H1 (cell line): ENCODE measurements at regions not wholly inside any gene's neighbourhood (a gene's known extent, or its start where the extent isn't known, plus 50 kb on each side); places are given as distances from the start of the nearest gene placed in this dataset.

Experiments
- CTCF ChIA-PET: fragments of 300-600 bp; sonication (Branson Sonifier 250); formaldehyde crosslinking; loops from one replicate; lab custom pipeline; 2021; ENCODE audit not compliant: partially characterized antibody; lab: Charles Lee
- POLR2A ChIA-PET: fragments of 300-600 bp; sonication (Branson Sonifier 250); formaldehyde crosslinking; loops from one replicate; lab custom pipeline; 2021; ENCODE audit warnings: inconsistent platforms; ENCODE audit not compliant: partially characterized antibody; lab: Charles Lee
- DNase-seq, 2 experiments: peaks; one replicate each; pipeline versions ENCODE4 v3.0.0 to v3.0.0-alpha.2; 2010 to 2022; ENCODE audit warnings: low spot score in 2 of 2, low read depth in 1 of 2, mixed read lengths in 1 of 2
- FAIRE-seq: peaks from 2 replicates; lab custom pipeline; 2011; peaks lifted over from hg19 to GRCh38; lab: Jason Lieb, UNC
- H2AFZ ChIP-seq: 2 replicates; pipeline ENCODE4 v1.8.1; 2012; ENCODE audit warnings: low read length, inconsistent platforms
- H2AK5ac ChIP-seq: 2 replicates; pipeline ENCODE4 v1.6.1; 2013; ENCODE audit warnings: low read depth, low read length
- H2BK120ac ChIP-seq: replicated peaks from 2 replicates; pipeline ENCODE3; 2013; ENCODE audit warnings: low read depth, low read length, inconsistent platforms
- H2BK12ac ChIP-seq: 2 replicates; pipeline ENCODE4 v1.6.1; 2013; ENCODE audit warnings: low read depth, low read length
- H2BK15ac ChIP-seq: 2 replicates; pipeline ENCODE4 v1.6.1; 2013; ENCODE audit warnings: low read length
- H2BK20ac ChIP-seq: 2 replicates; pipeline ENCODE4 v1.6.1; 2013; ENCODE audit warnings: low read length
- H2BK5ac ChIP-seq: 2 replicates; pipeline ENCODE4 v1.6.1; 2013; ENCODE audit warnings: low read depth, low read length
- H3K14ac ChIP-seq: 2 replicates; pipeline ENCODE4 v1.6.1; 2013; ENCODE audit warnings: inconsistent platforms; ENCODE audit not compliant: insufficient read length
- H3K18ac ChIP-seq: 2 replicates; pipeline ENCODE4 v1.6.1; 2013; ENCODE audit warnings: low read length; ENCODE audit errors: extremely low read depth
- H3K23ac ChIP-seq: 2 replicates; pipeline ENCODE4 v1.6.1; 2013; ENCODE audit warnings: inconsistent platforms; ENCODE audit not compliant: insufficient read length
- H3K23me2 ChIP-seq: 2 replicates; pipeline ENCODE4 v1.6.1; 2013; ENCODE audit warnings: low read depth, low read length
- H3K27ac ChIP-seq: 2 replicates; pipeline ENCODE4 v1.6.1; 2011; ENCODE audit warnings: low read depth, low read length, inconsistent platforms
- H3K27me3 ChIP-seq, 4 experiments: replicated peaks in 1 of 4; 1 replicate in 1 of 4; 2 replicates in 3 of 4; pipeline versions ENCODE4 v1.6.1 to v1.8.1; 2011 to 2013; ENCODE audit warnings: low read length in 3 of 4, mild to moderate bottlenecking in 3 of 4, inconsistent platforms in 2 of 4, mixed read lengths in 2 of 4, moderate library complexity in 1 of 4; ENCODE audit not compliant: control insufficient read depth in 3 of 4, insufficient read depth in 3 of 4; ENCODE audit errors: extremely low read depth in 1 of 4
- H3K36me3 ChIP-seq, 4 experiments: 2 replicates each; pipeline versions ENCODE4 v1.6.1 to v1.8.1; 2011 to 2013; ENCODE audit warnings: mild to moderate bottlenecking in 4 of 4, low read length in 3 of 4, moderate library complexity in 2 of 4, control low read depth in 1 of 4, inconsistent platforms in 1 of 4; ENCODE audit not compliant: insufficient read depth in 4 of 4, control insufficient read depth in 2 of 4
- H3K4ac ChIP-seq: replicated peaks from 2 replicates; pipeline ENCODE3; 2013; ENCODE audit warnings: low read length, low read depth, mixed read lengths, inconsistent platforms; ENCODE audit not compliant: insufficient read length
- H3K4me1 ChIP-seq, 4 experiments: replicated peaks in 1 of 4; 1 replicate in 1 of 4; 2 replicates in 3 of 4; pipeline versions ENCODE4 v1.6.1 to v1.8.1; 2011 to 2013; ENCODE audit warnings: low read length in 3 of 4, inconsistent platforms in 2 of 4, mixed read lengths in 1 of 4; ENCODE audit not compliant: insufficient read depth in 4 of 4, control insufficient read depth in 3 of 4
- H3K4me2 ChIP-seq, 2 experiments: 2 replicates each; pipeline versions ENCODE4 v1.6.1 to v1.8.1; 2011 to 2013; ENCODE audit warnings: low read depth in 2 of 2, low read length in 2 of 2, control low read depth in 1 of 2, inconsistent platforms in 1 of 2, mild to moderate bottlenecking in 1 of 2; ENCODE audit not compliant: insufficient read depth in 1 of 2
- H3K4me3 ChIP-seq, 4 experiments: fragments of 200-600, 300-600 bp in 1 of 4; sonication (generic), shearing (Covaris generic), sonication (Bioruptor Twin) in 1 of 4; 2 replicates each; pipeline versions ENCODE4 v1.5.1 to v1.8.1; 2011 to 2016; ENCODE audit warnings: low read length in 4 of 4, low read depth in 3 of 4, control low read depth in 2 of 4, inconsistent platforms in 2 of 4, mild to moderate bottlenecking in 2 of 4, mixed read lengths in 1 of 4, moderate library complexity in 1 of 4; ENCODE audit not compliant: insufficient read depth in 2 of 4; ENCODE audit errors: extremely low read depth in 1 of 4
- H3K56ac ChIP-seq: replicated peaks from 2 replicates; pipeline ENCODE3; 2013; ENCODE audit warnings: low read depth, mild to moderate bottlenecking, mixed read lengths, low read length, inconsistent platforms; ENCODE audit not compliant: insufficient read length
- H3K79me1 ChIP-seq: 2 replicates; pipeline ENCODE4 v1.6.1; 2013; ENCODE audit warnings: low read depth, low read length, control low read depth
- H3K79me2 ChIP-seq, 2 experiments: 2 replicates each; pipeline versions ENCODE4 v1.6.1 to v1.8.1; 2012 to 2013; ENCODE audit warnings: low read length in 2 of 2, mild to moderate bottlenecking in 2 of 2, inconsistent platforms in 1 of 2; ENCODE audit not compliant: insufficient read depth in 2 of 2, control insufficient read depth in 1 of 2
- H3K9ac ChIP-seq, 4 experiments: replicated peaks in 1 of 4; 1 replicate in 1 of 4; 2 replicates in 3 of 4; pipeline versions ENCODE4 v1.6.1 to v1.8.1; 2011 to 2013; ENCODE audit warnings: low read depth in 3 of 4, low read length in 3 of 4, control low read depth in 2 of 4, mild to moderate bottlenecking in 2 of 4, moderate library complexity in 2 of 4, inconsistent platforms in 1 of 4; ENCODE audit errors: extremely low read depth in 1 of 4
- H3K9me3 ChIP-seq, 2 experiments: 2 replicates each; pipeline versions ENCODE4 v1.6.1 to v1.8.1; 2012 to 2013; ENCODE audit warnings: mild to moderate bottlenecking in 2 of 2, moderate library complexity in 2 of 2, control low read depth in 1 of 2, inconsistent platforms in 1 of 2, low read depth in 1 of 2, low read length in 1 of 2, mixed read lengths in 1 of 2; ENCODE audit not compliant: insufficient read depth in 2 of 2
- H4K20me1 ChIP-seq, 2 experiments: replicated peaks in 1 of 2; 2 replicates each; pipeline versions ENCODE3 to v1.8.1; 2011 to 2013; ENCODE audit warnings: inconsistent platforms in 2 of 2, low read length in 2 of 2, mild to moderate bottlenecking in 1 of 2; ENCODE audit not compliant: insufficient read depth in 2 of 2, control insufficient read depth in 1 of 2
- H4K5ac ChIP-seq: 2 replicates; pipeline ENCODE4 v1.6.1; 2013; ENCODE audit warnings: low read length, low read depth, mixed read lengths, inconsistent platforms; ENCODE audit not compliant: insufficient read length
- H4K8ac ChIP-seq: 2 replicates; pipeline ENCODE4 v1.8.0; 2013; ENCODE audit warnings: mild to moderate bottlenecking, moderate library complexity, low read length, inconsistent platforms; ENCODE audit not compliant: insufficient read depth; ENCODE audit errors: extremely low read depth
- H4K91ac ChIP-seq: replicated peaks from 2 replicates; pipeline ENCODE3; 2013; ENCODE audit warnings: low read length, mixed read lengths, inconsistent platforms; ENCODE audit not compliant: insufficient read length
- BCL11A ChIP-seq, 2 experiments: IDR thresholded peaks; one replicate each; pipeline ENCODE4 v1.6.1; 2011; ENCODE audit warnings: low read depth in 2 of 2, low read length in 2 of 2, mild to moderate bottlenecking in 2 of 2
- CHD2 ChIP-seq: IDR thresholded peaks from 2 replicates; pipeline ENCODE4 v1.6.1; 2012; ENCODE audit warnings: low read length, improper control_type of control experiment
- CREB1 ChIP-seq: IDR thresholded peaks from 2 replicates; pipeline ENCODE4 v1.6.1; 2012; ENCODE audit warnings: inconsistent platforms
- EP300 ChIP-seq, 2 experiments: IDR thresholded peaks; 1 replicate in 1 of 2; 2 replicates in 1 of 2; pipeline ENCODE4 v1.6.1; 2011 to 2012; ENCODE audit warnings: low read depth in 2 of 2, low read length in 2 of 2, mild to moderate bottlenecking in 2 of 2, borderline replicate concordance in 1 of 2, inconsistent platforms in 1 of 2, moderate library complexity in 1 of 2
- FOSL1 ChIP-seq: IDR thresholded peaks from 2 replicates; pipeline ENCODE4 v1.6.1; 2011; ENCODE audit warnings: mild to moderate bottlenecking, low read depth, low read length, moderate library complexity; ENCODE audit not compliant: insufficient read depth
- KDM1A ChIP-seq: fragments of 200-600, 300-600 bp; sonication (generic); IDR thresholded peaks from 2 replicates; pipeline ENCODE4 v1.7.1; 2016; ENCODE audit warnings: mild to moderate bottlenecking, low read length, borderline replicate concordance
- NRF1 ChIP-seq: IDR thresholded peaks from 2 replicates; pipeline ENCODE4 v1.6.1; 2011; ENCODE audit warnings: mild to moderate bottlenecking, low read depth, low read length, improper control_type of control experiment
- PHF8 ChIP-seq: fragments of 200-600 bp; sonication (generic); conservative IDR thresholded peaks from 2 replicates; pipeline ENCODE4 v1.7.1; 2012; ENCODE audit warnings: low read depth, mild to moderate bottlenecking, inconsistent platforms, low read length, moderate library complexity
- RAD21 ChIP-seq, 2 experiments: IDR thresholded peaks in 1 of 2; conservative IDR thresholded peaks in 1 of 2; 2 replicates each; pipeline ENCODE4 v1.6.1; 2011; ENCODE audit warnings: low read depth in 2 of 2, low read length in 2 of 2, improper control_type of control experiment in 1 of 2, inconsistent platforms in 1 of 2, mild to moderate bottlenecking in 1 of 2, moderate library complexity in 1 of 2
- RFX5 ChIP-seq: IDR thresholded peaks from 2 replicates; pipeline ENCODE4 v1.6.1; 2011; ENCODE audit warnings: low read depth, low read length, improper control_type of control experiment, borderline replicate concordance
- RXRA ChIP-seq: IDR thresholded peaks from 2 replicates; pipeline ENCODE4 v1.6.1; 2011; ENCODE audit warnings: low read depth, mild to moderate bottlenecking, low read length, moderate library complexity; ENCODE audit not compliant: insufficient read depth
- SIX5 ChIP-seq: IDR thresholded peaks from 2 replicates; pipeline ENCODE4 v1.6.1; 2011; ENCODE audit warnings: mild to moderate bottlenecking, low read depth, low read length
- TCF12 ChIP-seq: IDR thresholded peaks from 2 replicates; pipeline ENCODE4 v1.6.1; 2011; ENCODE audit warnings: low read depth, mild to moderate bottlenecking, low read length
- TEAD4 ChIP-seq: IDR thresholded peaks from 2 replicates; pipeline ENCODE4 v1.6.1; 2012; ENCODE audit warnings: low read depth, low read length, inconsistent platforms, mixed read lengths
- WGBS, 2 experiments: shearing (Covaris generic) in 1 of 2; methylation state at CpG; one replicate each; pipeline versions ENCODE4 v1.1.6 to v1.1.7; 2013 to 2015; ENCODE audit warnings: low lambda C conversion rate in 2 of 2, mixed read lengths in 2 of 2, inconsistent platforms in 1 of 2, low coverage in 1 of 2, missing lambda C conversion rate in 1 of 2; ENCODE audit not compliant: insufficient replicate concordance in 2 of 2, insufficient coverage in 1 of 2, insufficient read length in 1 of 2; ENCODE audit errors: extremely low coverage in 1 of 2, missing lambda C conversion rate in 1 of 2; 5-methylcytosine and 5-hydroxymethylcytosine counted together
- TF ChIP-seq, protein P1 (sequence below): IDR thresholded peaks from 2 replicates; pipeline ENCODE4 v1.6.1; 2012; ENCODE audit warnings: inconsistent platforms

DNA sequence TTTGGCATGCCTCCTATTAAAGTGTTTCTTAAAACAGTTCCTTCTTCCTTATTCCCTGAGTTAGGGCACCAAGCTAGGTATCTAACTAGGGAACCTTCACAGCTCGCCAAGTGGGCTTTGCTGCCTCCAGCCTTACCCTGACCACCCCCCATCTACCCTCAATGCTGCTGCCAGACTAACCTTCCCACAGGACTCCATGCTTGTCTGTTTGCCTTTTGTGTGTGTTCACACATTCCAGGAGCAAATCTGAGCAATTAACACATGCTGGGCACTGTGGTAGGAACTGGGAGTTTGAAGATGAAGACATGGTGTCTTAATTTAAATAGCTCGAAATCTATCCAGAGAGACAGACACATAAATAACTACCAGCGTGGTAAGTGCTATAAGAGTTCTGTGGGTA is 185.2 kb downstream of the MZT1 start:
- Histone ChIP-seq H3K18ac (no peak overlapping the region), H3K36me3 (no peaks in the 10 kb centered on the region), H3K27me3 (no peaks in the 10 kb centered on the region), H3K23me2 (no peaks in the 10 kb centered on the region), H2BK20ac (no peak overlapping the region), H4K8ac (no peak overlapping the region), H2AK5ac (no peak overlapping the region), H2BK5ac (no peak overlapping the region), H4K20me1 (no peaks in the 10 kb centered on the region), H4K91ac (no peak overlapping the region), H3K27ac (no peak overlapping the region), H3K4ac (no peak overlapping the region), H2BK120ac (no peak overlapping the region), H3K14ac (no peak overlapping the region), H3K56ac (no peak overlapping the region), H3K23ac (no peak overlapping the region), H4K5ac (no peak overlapping the region), H2BK12ac (no peak overlapping the region), H3K79me2 (no peaks in the 10 kb centered on the region), H2BK15ac (no peak overlapping the region), H3K9me3 (no peaks in the 10 kb centered on the region), H3K79me1 (no peaks in the 10 kb centered on the region), H3K9ac (no peak overlapping the region), H3K4me2 (no peak overlapping the region), H3K4me1 (no peaks in the 10 kb centered on the region), H2AFZ (no peak overlapping the region), H3K4me3 (no peak overlapping the region)
- CTCF ChIA-PET = interaction anchor here (1.4 to 1.7 kb wide), 3 partner anchors 10 to 106 kb away, joined by 3 read pairs; no protein-coding TSS in a partner anchor
- DNase-seq (no peak), FAIRE-seq (no peak)
- 93% methylated on average over 3 of the region's 3 CpGs; no CpG with 5 or more reads in 1 of the 2 experiments for WGBS, 2 experiments
- POLR2A ChIA-PET = no interaction called here
- TF ChIP-seq TEAD4 (no peak), SIX5 (no peak), TCF12 (no peak), CREB1 (no peak), NRF1 (no peak), EP300 (IDR thresholded peaks at IDR 0.05; ENCODE audit: borderline replicate concordance in 1 of 2, low read depth in 2 of 2, low read length in 2 of 2) (no peak), KDM1A (no peak), RFX5 (no peak), RXRA (no peak), BCL11A (IDR thresholded peaks at IDR 0.05; ENCODE audit: low read depth in 2 of 2, low read length in 2 of 2) (no peak), RAD21 (IDR thresholded peaks at IDR 0.05 in 1 of 2, conservative IDR thresholded peaks at IDR 0.05 in 1 of 2; ENCODE audit: low read depth in 2 of 2, low read length in 2 of 2) (no peak), PHF8 (no peak), FOSL1 (no peak), CHD2 (no peak)
- TF ChIP-seq, protein P1, sequence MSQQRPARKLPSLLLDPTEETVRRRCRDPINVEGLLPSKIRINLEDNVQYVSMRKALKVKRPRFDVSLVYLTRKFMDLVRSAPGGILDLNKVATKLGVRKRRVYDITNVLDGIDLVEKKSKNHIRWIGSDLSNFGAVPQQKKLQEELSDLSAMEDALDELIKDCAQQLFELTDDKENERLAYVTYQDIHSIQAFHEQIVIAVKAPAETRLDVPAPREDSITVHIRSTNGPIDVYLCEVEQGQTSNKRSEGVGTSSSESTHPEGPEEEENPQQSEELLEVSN = no peak
